Heart right ventricle (tissue), 16 donors: ENCODE measurements at regions not wholly inside any gene's neighbourhood (a gene's known extent, or its start where the extent isn't known, plus 50 kb on each side); places are given as distances from the start of the nearest gene placed in this dataset.

ENCODE experiments used
- ATAC-seq, 8 donors: fragments of 200-7000 bp; cut with Tn5 transposase; one replicate each; pipeline ENCODE4 v1.9.1; 2020; ENCODE audit warnings: mild to moderate bottlenecking in 8 of 8, moderate library complexity in 8 of 8, moderate number of reproducible peaks in 1 of 8
- DNase-seq, 2 donors: peaks; one replicate each; pipeline ENCODE4 v3.0.0-alpha.2; 2020
- H3K27ac ChIP-seq, 10 donors: fragments of 200-600 bp; sonication (generic) in 2 of 10; one replicate each; pipeline versions ENCODE4 v1.5.0 to v1.8.0; 2020 to 2022; ENCODE audit warnings: mild to moderate bottlenecking in 3 of 10
- H3K27me3 ChIP-seq, 7 donors: fragments of 200-600 bp; one replicate each; pipeline ENCODE4 v1.8.0; 2021 to 2022; ENCODE audit warnings: mild to moderate bottlenecking in 2 of 7
- H3K36me3 ChIP-seq, 9 donors: fragments of 200-600 bp; sonication (generic) in 1 of 9; one replicate each; pipeline versions ENCODE4 v1.5.0 to v1.8.0; 2020 to 2022; ENCODE audit warnings: mild to moderate bottlenecking in 2 of 9
- H3K4me1 ChIP-seq, 9 donors: fragments of 200-600 bp; sonication (generic) in 1 of 9; one replicate each; pipeline versions ENCODE4 v1.5.0 to v1.8.0; 2020 to 2022; ENCODE audit warnings: mild to moderate bottlenecking in 4 of 9
- H3K4me3 ChIP-seq, 10 donors: fragments of 200-600 bp; sonication (generic) in 2 of 10; one replicate each; pipeline versions ENCODE4 v1.5.0 to v1.8.0; 2020 to 2022; ENCODE audit warnings: mild to moderate bottlenecking in 7 of 10, moderate library complexity in 2 of 10
- H3K9me3 ChIP-seq, 11 donors: fragments of 200-600 bp in 10 of 11; sonication (generic) in 2 of 11; one replicate each; pipeline versions ENCODE4 v1.5.0 to v1.8.0; 2013 to 2022; ENCODE audit warnings: mild to moderate bottlenecking in 2 of 11, control low read depth in 1 of 11, moderate library complexity in 1 of 11
- WGBS, 2 donors: extraction: QIAGEN DNeasy Blood & Tissue Kit; methylation state at CpG; one replicate each; pipeline ENCODE4 v1.1.7; 2013; ENCODE audit warnings: inconsistent platforms in 1 of 2; 5-methylcytosine and 5-hydroxymethylcytosine counted together
- intact Hi-C, 10 donors: fragments of 100-400 bp; cut with DNase I; formaldehyde crosslinking; loops; one replicate each; pipeline versions ENCODE4 v1.11.1 to v1.14.2; 2022
- TF ChIP-seq, protein P1 (sequence below), 9 donors: fragments of 200-600 bp; sonication (generic) in 2 of 9; IDR thresholded peaks; one replicate each; pipeline versions ENCODE4 v1.5.0 to v1.8.0; 2021 to 2022; ENCODE audit warnings: antibody characterized with exemption in 9 of 9, mild to moderate bottlenecking in 5 of 9, moderate library complexity in 1 of 9
- donor health status: Arrhythmogenic right ventricular cardiomyopathy.
- donor health status: ischemic (EF 13 %, LVEDD 7.1; RV severe dilation, severe dysfunction).
- donor health status: healthy with polysubstance abuse.
- donor health status: DM: no; HTN: yes; CAD: no.
- donor health status: DM: no; HTN: no; CAD: no.
- donor health status: ischemic (EF 25% LVEDD 6.9; RV normal size, moderate dysfunction).
- donor health status: ischemic (EF 25% LVEDD 5.7; RV mildly dilated, moderate dysfunction).
- donor health status: healthy.
- donor health status: DM: yes; HTN: yes; CAD: no.
- donor health status: Ischemic cardiomyopathy.
- donor health status: ischemic (EF 35%, LVEDD 5.7; RV mildly dilated, moderate dysfunction).
- donor health status: nonischemic (EF 11% LVEDD 7.7; RV severe dilation, severe dysfunction).
- donor health status: DM: yes; HTN: yes; CAD: no.
- donor health status: PGD.
- donor health status: ischemic (EF 29% LVEDD 5.4; RV normal size, mild dysfunction).
- donor health status: nonischemic (EF 23%, LVEDD 6.1; RV moderate dilation, normal function).

- 83 to 88% methylated on average over 4 of the region's 4 CpGs for WGBS, 2 donors
- intact Hi-C loops, result no loop called here
Measured at GRCh38 chr13:108433976-108434755, 164.6 kb downstream of the TNFSF13B start.

DNA sequence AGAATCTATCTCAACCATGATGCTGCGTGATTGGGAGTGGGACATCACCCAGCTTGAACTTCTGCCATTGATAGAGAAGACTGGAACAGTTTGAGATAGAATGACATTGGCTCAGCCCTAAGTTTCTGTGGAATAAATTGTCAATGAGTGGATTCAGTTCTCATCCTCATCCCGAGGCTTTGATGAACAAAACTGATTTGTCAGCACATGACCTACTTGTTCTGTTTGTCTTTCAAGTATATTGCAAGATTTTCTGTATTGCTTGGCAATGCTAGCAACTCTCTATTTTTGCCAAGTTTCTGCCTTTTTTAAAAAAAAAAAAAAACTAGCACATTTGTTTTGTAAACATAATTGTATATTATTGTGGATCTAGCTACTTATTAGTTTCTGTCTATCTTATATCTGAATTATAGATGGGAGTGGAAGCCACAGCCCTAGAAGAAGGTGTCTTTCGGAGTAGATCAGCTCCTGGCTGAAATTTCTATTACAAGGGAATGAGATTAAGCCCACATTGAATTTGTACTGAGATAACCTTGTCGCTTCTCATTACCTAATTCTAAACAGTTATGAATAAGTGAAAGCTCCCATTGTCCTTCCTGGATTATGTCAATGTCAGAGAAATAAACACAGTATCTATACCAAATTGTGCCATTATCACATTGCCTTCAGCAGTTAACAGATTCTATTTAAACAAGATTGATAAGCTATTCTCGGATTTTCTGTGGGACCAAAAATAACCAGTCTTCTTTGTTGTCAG, 166.1 kb downstream of the TNFSF13B start:
- intact Hi-C loops, result no loop called here
- DNase-seq, result no peak
- TF ChIP-seq, protein P1, sequence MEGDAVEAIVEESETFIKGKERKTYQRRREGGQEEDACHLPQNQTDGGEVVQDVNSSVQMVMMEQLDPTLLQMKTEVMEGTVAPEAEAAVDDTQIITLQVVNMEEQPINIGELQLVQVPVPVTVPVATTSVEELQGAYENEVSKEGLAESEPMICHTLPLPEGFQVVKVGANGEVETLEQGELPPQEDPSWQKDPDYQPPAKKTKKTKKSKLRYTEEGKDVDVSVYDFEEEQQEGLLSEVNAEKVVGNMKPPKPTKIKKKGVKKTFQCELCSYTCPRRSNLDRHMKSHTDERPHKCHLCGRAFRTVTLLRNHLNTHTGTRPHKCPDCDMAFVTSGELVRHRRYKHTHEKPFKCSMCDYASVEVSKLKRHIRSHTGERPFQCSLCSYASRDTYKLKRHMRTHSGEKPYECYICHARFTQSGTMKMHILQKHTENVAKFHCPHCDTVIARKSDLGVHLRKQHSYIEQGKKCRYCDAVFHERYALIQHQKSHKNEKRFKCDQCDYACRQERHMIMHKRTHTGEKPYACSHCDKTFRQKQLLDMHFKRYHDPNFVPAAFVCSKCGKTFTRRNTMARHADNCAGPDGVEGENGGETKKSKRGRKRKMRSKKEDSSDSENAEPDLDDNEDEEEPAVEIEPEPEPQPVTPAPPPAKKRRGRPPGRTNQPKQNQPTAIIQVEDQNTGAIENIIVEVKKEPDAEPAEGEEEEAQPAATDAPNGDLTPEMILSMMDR (IDR thresholded peaks at IDR 0.05), result no peak
- no peaks in the 10 kb centered on the region for H3K9me3 ChIP-seq
- no peak overlapping the region for H3K4me3 ChIP-seq
- H3K4me1 ChIP-seq, result no peaks in the 10 kb centered on the region
- no peak for ATAC-seq
- WGBS, 2 donors, result 43 to 49% methylated on average over 5 of the region's 5 CpGs
- H3K36me3 ChIP-seq, result no peaks in the 10 kb centered on the region
- peaks cover 0 to 9% (median 0%) of the 10 kb centered on the region in 7 donors for H3K27me3 ChIP-seq
- H3K27ac ChIP-seq, result no peak overlapping the region

More at GRCh38 chr13:108433976-108434755, 164.6 kb downstream of the TNFSF13B start:
- Histone ChIP-seq H3K36me3 (no peaks in the 10 kb centered on the region), H3K4me1 (no peaks in the 10 kb centered on the region), H3K4me3 (no peak overlapping the region), H3K27me3 (peaks cover 0 to 13% (median 0%) of the 10 kb centered on the region in 7 donors), H3K9me3 (no peaks in the 10 kb centered on the region), H3K27ac (no peak overlapping the region)
- DNase-seq, result no peak
- TF ChIP-seq, protein P1 (IDR thresholded peaks at IDR 0.05), result no peak
- ATAC-seq, result no peak

GRCh38 chr13:108437496-108437895, 168.0 kb downstream of the TNFSF13B start:
- Histone ChIP-seq H3K27ac (no peak overlapping the region), H3K27me3 (peaks cover 0 to 7% (median 0%) of the 10 kb centered on the region in 7 donors), H3K36me3 (no peaks in the 10 kb centered on the region), H3K4me3 (no peak overlapping the region), H3K4me1 (no peaks in the 10 kb centered on the region), H3K9me3 (peaks cover 0 to 4% (median 0%) of the 10 kb centered on the region in 11 donors)
- ATAC-seq (no peak), DNase-seq (no peak)
- 35 to 79% methylated on average over 2 of the region's 2 CpGs for WGBS, 2 donors
- intact Hi-C loops, result no loop called here
- TF ChIP-seq, protein P1 (IDR thresholded peaks at IDR 0.05), result no peak

DNA sequence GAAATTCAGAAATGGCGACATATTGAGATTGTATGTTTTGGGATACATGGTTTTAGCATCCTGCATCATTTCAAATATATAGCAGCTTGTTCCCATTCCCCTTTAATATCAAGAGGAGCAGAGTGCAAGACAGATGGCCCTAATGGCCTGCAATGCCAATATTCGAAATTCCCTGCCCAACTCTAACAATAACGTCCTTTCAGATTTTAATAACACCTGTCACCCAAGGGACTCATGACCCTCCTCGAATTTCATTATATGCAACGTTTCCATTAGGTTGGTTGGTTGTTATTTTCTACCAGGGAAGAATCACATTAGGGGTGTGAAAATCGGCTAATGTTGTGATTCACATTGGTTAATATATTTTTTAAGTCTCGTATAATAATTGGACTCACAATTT, 170.0 kb downstream of the TNFSF13B start:
- no peak for DNase-seq
- intact Hi-C loops, result no loop called here
- no peaks in the 10 kb centered on the region for H3K36me3 ChIP-seq
- TF ChIP-seq, protein P1 (IDR thresholded peaks at IDR 0.05), result no peak
- no peak overlapping the region for H3K27ac ChIP-seq
- H3K9me3 ChIP-seq, result peaks cover 0 to 8% (median 0%) of the 10 kb centered on the region in 11 donors
- no peak overlapping the region for H3K4me3 ChIP-seq
- H3K27me3 ChIP-seq, result peaks cover 0 to 7% (median 0%) of the 10 kb centered on the region in 7 donors
- no peaks in the 10 kb centered on the region for H3K4me1 ChIP-seq
- ATAC-seq, result no peak
- 72 to 80% methylated on average over 7 of the region's 7 CpGs for WGBS, 2 donors
